A549 (cell line): ENCODE measurements at regions not wholly inside any gene's neighbourhood (a gene's known extent, or its start where the extent isn't known, plus 50 kb on each side); places are given as distances from the start of the nearest gene placed in this dataset.

Source experiments
- ATAC-seq, 2 experiments: fragments of 200-7000 bp in 1 of 2; fragments of >200 bp in 1 of 2; cut with Nextera tagmentation in 1 of 2; cut with Tn5 transposase in 1 of 2; 3 replicates each; pipeline versions ENCODE4 v1.8.0 to v1.9.1; 2018 to 2020; ENCODE audit warnings: mild to moderate bottlenecking in 1 of 2, moderate library complexity in 1 of 2
- CTCF ChIA-PET: fragments of 300-600 bp; sonication (Branson Sonifier 250); formaldehyde crosslinking; extraction: SDS; loops from one replicate; lab custom pipeline; 2021; ENCODE audit warnings: antibody characterized with exemption, inconsistent platforms; lab: Yijun Ruan, JAX
- POLR2A ChIA-PET: fragments of 350-600 bp; formaldehyde crosslinking; extraction: SDS; loops from one replicate; lab custom pipeline; 2021; ENCODE audit warnings: antibody characterized with exemption, inconsistent platforms; lab: Yijun Ruan, JAX
- DNase-seq, 2 experiments: peaks; one replicate each; pipeline versions ENCODE4 v3.0.0 to v3.0.0-alpha.2; 2011 to 2016; ENCODE audit warnings: low read depth in 1 of 2, low spot score in 1 of 2
- FAIRE-seq: peaks from 2 replicates; lab custom pipeline; 2011; peaks lifted over from hg19 to GRCh38; lab: Jason Lieb, UNC
- H3K27ac ChIP-seq, 2 experiments: fragments of >200 bp; sonication (Bioruptor Twin); formaldehyde crosslinking; 3 replicates each; pipeline ENCODE4 v1.5.1; 2016 to 2017
- H3K4me1 ChIP-seq: fragments of >200 bp; sonication (Bioruptor Twin); formaldehyde crosslinking; 3 replicates; pipeline ENCODE4 v1.6.1; 2016
- H3K4me2 ChIP-seq: fragments of >200 bp; sonication (Bioruptor Twin); formaldehyde crosslinking; 3 replicates; pipeline ENCODE4 v1.6.1; 2016
- H3K4me3 ChIP-seq: fragments of >200 bp; sonication (Bioruptor Twin); formaldehyde crosslinking; 3 replicates; pipeline ENCODE4 v1.5.1; 2016
- H3K9me3 ChIP-seq: fragments of >200 bp; sonication (Bioruptor Twin); formaldehyde crosslinking; 3 replicates; pipeline ENCODE4 v1.6.1; 2016
- CBX2 ChIP-seq: fragments of 200-600 bp; sonication (generic); IDR thresholded peaks from 2 replicates; pipeline ENCODE4 v1.6.1; 2016; ENCODE audit warnings: low read depth, mild to moderate bottlenecking, borderline replicate concordance
- CBX8 ChIP-seq: fragments of 200-600 bp; sonication (generic); IDR thresholded peaks from 2 replicates; pipeline ENCODE4 v1.6.1; 2016
- CHD2 ChIP-seq: fragments of 150-350 bp; IDR thresholded peaks from 2 replicates; pipeline ENCODE4 v1.6.1; 2014; ENCODE audit warnings: low read length; ENCODE audit not compliant: partially characterized antibody
- ESRRA ChIP-seq: fragments of 150-350 bp; IDR thresholded peaks from 2 replicates; pipeline ENCODE4 v1.6.1; 2014; ENCODE audit warnings: mild to moderate bottlenecking, low read length, borderline replicate concordance
- FOSL2 ChIP-seq, 2 experiments: fragments of 450-650 bp in 1 of 2; fragments of >200 bp in 1 of 2; sonication (Bioruptor Twin) in 1 of 2; formaldehyde crosslinking; IDR thresholded peaks; 2 replicates each; pipeline versions ENCODE4 v1.5.0 to v1.6.1; 2016 to 2020; ENCODE audit warnings: mild to moderate bottlenecking in 1 of 2, moderate library complexity in 1 of 2
- FOXS1 ChIP-seq: fragments of 250-450 bp; sonication (Bioruptor Pico); IDR thresholded peaks from 2 replicates; pipeline ENCODE4 v1.5.0; 2020; ENCODE audit warnings: mild to moderate bottlenecking, moderate library complexity
- HEYL ChIP-seq: fragments of 250-450 bp; sonication (Bioruptor Pico); IDR thresholded peaks from 2 replicates; pipeline ENCODE4 v1.8.0; 2021; ENCODE audit warnings: mild to moderate bottlenecking, moderate library complexity
- HOXB13 ChIP-seq: fragments of 250-450 bp; sonication (Bioruptor Pico); IDR thresholded peaks from 2 replicates; pipeline ENCODE4 v1.5.0; 2020; ENCODE audit warnings: low read depth, mild to moderate bottlenecking, moderate library complexity
- HOXB5 ChIP-seq: fragments of 250-450 bp; sonication (Bioruptor Pico); IDR thresholded peaks from 2 replicates; pipeline ENCODE4 v1.5.0; 2020; ENCODE audit warnings: mild to moderate bottlenecking, moderate library complexity
- JUNB ChIP-seq: fragments of >200 bp; sonication (Bioruptor Twin); formaldehyde crosslinking; IDR thresholded peaks from 2 replicates; pipeline ENCODE4 v1.6.1; 2016
- KDM1A ChIP-seq: fragments of 200-600 bp; sonication (generic); IDR thresholded peaks from 2 replicates; pipeline ENCODE4 v1.6.1; 2016; ENCODE audit warnings: low read depth, mild to moderate bottlenecking
- KDM5A ChIP-seq: fragments of 200-600 bp; sonication (generic); IDR thresholded peaks from 2 replicates; pipeline ENCODE4 v1.6.1; 2016; ENCODE audit warnings: antibody characterized with exemption, mild to moderate bottlenecking
- MAZ ChIP-seq: fragments of 150-350 bp; IDR thresholded peaks from 2 replicates; pipeline ENCODE4 v1.6.1; 2014; ENCODE audit warnings: antibody characterized with exemption, low read depth, low read length, borderline replicate concordance
- NPAS2 ChIP-seq: fragments of 250-450 bp; sonication (Bioruptor Pico); IDR thresholded peaks from 2 replicates; pipeline ENCODE4 v1.8.0; 2022; ENCODE audit warnings: mild to moderate bottlenecking, moderate library complexity, borderline replicate concordance
- POLR2AphosphoS2 ChIP-seq: conservative IDR thresholded peaks from 2 replicates; pipeline ENCODE4 v1.6.1; 2012; ENCODE audit warnings: low read length, improper control_type of control experiment, inconsistent platforms
- RAD21 ChIP-seq, 2 experiments: fragments of >200 bp in 1 of 2; sonication (Bioruptor Twin) in 1 of 2; formaldehyde crosslinking in 1 of 2; IDR thresholded peaks in 1 of 2; conservative IDR thresholded peaks in 1 of 2; 2 replicates in 1 of 2; 3 replicates in 1 of 2; pipeline ENCODE4 v1.6.1; 2012 to 2018; ENCODE audit warnings: inconsistent platforms in 1 of 2
- RCOR1 ChIP-seq: fragments of 150-350 bp; IDR thresholded peaks from 2 replicates; pipeline ENCODE4 v1.6.1; 2014; ENCODE audit warnings: antibody characterized with exemption, low read length, low read depth
- RFX5 ChIP-seq: fragments of 450-650 bp; IDR thresholded peaks from 2 replicates; pipeline ENCODE4 v1.7.1; 2014; ENCODE audit warnings: antibody characterized with exemption, mild to moderate bottlenecking, moderate library complexity
- RNF2 ChIP-seq: fragments of 200-600 bp; sonication (generic); IDR thresholded peaks from 2 replicates; pipeline ENCODE4 v1.6.1; 2016; ENCODE audit warnings: low read depth, mild to moderate bottlenecking, antibody characterized with exemption, moderate library complexity, borderline replicate concordance
- TFCP2L1 ChIP-seq: fragments of 250-450 bp; sonication (Bioruptor Pico); IDR thresholded peaks from 2 replicates; pipeline ENCODE4 v1.5.0; 2021; ENCODE audit warnings: mild to moderate bottlenecking
- ZC3H11A ChIP-seq: fragments of 450-650 bp; IDR thresholded peaks from 2 replicates; pipeline ENCODE4 v1.6.1; 2014; ENCODE audit warnings: antibody characterized with exemption, mild to moderate bottlenecking
- ZFP36 ChIP-seq: fragments of 450-650 bp; IDR thresholded peaks from 2 replicates; pipeline ENCODE4 v1.6.1; 2014; ENCODE audit warnings: borderline replicate concordance; ENCODE audit not compliant: partially characterized antibody
- ZSCAN20 ChIP-seq: fragments of 250-450 bp; sonication (Bioruptor Pico); IDR thresholded peaks from 2 replicates; pipeline ENCODE4 v1.8.0; 2022; ENCODE audit warnings: mild to moderate bottlenecking, moderate library complexity
- WGBS: methylation state at CpG from one replicate; pipeline ENCODE4 v1.1.6; 2017; ENCODE audit errors: missing lambda C conversion rate; 5-methylcytosine and 5-hydroxymethylcytosine counted together
- TF ChIP-seq, protein P1 (sequence below): IDR thresholded peaks from 2 replicates; pipeline ENCODE4 v1.6.1; 2012
- TF ChIP-seq, protein P2 (sequence below): IDR thresholded peaks from 2 replicates; pipeline ENCODE4 v1.6.1; 2012; ENCODE audit warnings: low read depth, borderline replicate concordance
- TF ChIP-seq, protein P3 (sequence below): fragments of >200 bp; sonication (Bioruptor Twin); formaldehyde crosslinking; IDR thresholded peaks from 3 replicates; pipeline ENCODE4 v1.6.1; 2016
- TF ChIP-seq, protein P4 (sequence below): fragments of 450-650 bp; IDR thresholded peaks from 2 replicates; pipeline ENCODE4 v1.6.1; 2014; ENCODE audit warnings: antibody characterized with exemption
- TF ChIP-seq, protein P5 (sequence below): fragments of >200 bp; sonication (Bioruptor Twin); formaldehyde crosslinking; IDR thresholded peaks from 2 replicates; pipeline ENCODE4 v1.6.1; 2016
- TF ChIP-seq, protein P6 (sequence below): IDR thresholded peaks from 2 replicates; pipeline ENCODE4 v1.6.1; 2012
- TF ChIP-seq, protein P7 (sequence below): fragments of >200 bp; sonication (Bioruptor Twin); formaldehyde crosslinking; IDR thresholded peaks from 3 replicates; pipeline ENCODE4 v1.5.1; 2016

DNA sequence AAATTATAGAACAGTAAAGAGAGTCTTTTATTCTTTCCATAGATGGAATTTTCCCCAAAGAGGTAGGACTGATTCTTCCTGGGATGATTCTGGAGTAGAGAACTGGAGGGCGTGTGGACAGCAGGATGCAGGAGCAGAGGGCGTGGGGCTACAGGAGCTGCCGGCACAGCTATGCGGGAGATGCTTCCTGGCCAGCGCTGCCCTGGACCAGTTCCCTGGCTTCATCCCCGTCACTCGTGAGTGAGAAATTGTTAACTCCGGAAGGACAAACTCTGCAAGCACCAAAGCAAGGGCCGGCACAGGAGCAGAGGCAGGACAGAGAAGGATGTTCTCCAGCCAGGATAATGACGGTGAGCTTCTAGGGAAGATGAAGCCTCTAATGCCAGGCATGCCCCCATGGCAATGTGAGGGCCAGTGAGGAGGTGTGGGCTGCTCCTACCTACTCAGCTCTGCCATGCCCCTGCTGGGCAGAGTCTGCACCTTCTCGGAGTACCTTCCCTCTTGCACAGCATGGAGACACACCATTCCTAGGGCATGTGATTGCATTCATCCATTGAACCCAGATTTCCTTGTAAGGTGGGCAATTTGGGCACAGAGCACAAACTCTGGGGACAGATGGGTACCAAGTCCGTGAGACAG is 760.9 kb upstream of the IGFBP3 start:
- FAIRE-seq (no peak), DNase-seq (no peak), ATAC-seq (peak in 1 of 2 experiments; percentile 67; a peak in 4 of 6 replicates)
- 79% methylated on average over 12 of the region's 12 CpGs for WGBS
- no peak overlapping the region for H3K4me3 ChIP-seq
- no peak for TF ChIP-seq FOSL2 (IDR thresholded peaks at IDR 0.05)
- no peak for TF ChIP-seq FOSL2 (CRISPR knock-in tag; IDR thresholded peaks at IDR 0.05)
- TF ChIP-seq, protein P1, sequence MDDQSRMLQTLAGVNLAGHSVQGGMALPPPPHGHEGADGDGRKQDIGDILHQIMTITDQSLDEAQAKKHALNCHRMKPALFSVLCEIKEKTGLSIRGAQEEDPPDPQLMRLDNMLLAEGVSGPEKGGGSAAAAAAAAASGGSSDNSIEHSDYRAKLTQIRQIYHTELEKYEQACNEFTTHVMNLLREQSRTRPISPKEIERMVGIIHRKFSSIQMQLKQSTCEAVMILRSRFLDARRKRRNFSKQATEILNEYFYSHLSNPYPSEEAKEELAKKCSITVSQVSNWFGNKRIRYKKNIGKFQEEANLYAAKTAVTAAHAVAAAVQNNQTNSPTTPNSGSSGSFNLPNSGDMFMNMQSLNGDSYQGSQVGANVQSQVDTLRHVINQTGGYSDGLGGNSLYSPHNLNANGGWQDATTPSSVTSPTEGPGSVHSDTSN: no peak
- no peak for TF ChIP-seq POLR2AphosphoS2
- TF ChIP-seq, protein P2, sequence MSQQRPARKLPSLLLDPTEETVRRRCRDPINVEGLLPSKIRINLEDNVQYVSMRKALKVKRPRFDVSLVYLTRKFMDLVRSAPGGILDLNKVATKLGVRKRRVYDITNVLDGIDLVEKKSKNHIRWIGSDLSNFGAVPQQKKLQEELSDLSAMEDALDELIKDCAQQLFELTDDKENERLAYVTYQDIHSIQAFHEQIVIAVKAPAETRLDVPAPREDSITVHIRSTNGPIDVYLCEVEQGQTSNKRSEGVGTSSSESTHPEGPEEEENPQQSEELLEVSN: no peak
- no peak for TF ChIP-seq HOXB5 (CRISPR knock-in tag)
- TF ChIP-seq CBX2: no peak
- no peak for TF ChIP-seq ZSCAN20 (CRISPR knock-in tag)
- no peak for TF ChIP-seq ZFP36
- no peak for TF ChIP-seq KDM5A
- no peak for TF ChIP-seq HOXB13 (CRISPR knock-in tag)
- TF ChIP-seq, protein P3, sequence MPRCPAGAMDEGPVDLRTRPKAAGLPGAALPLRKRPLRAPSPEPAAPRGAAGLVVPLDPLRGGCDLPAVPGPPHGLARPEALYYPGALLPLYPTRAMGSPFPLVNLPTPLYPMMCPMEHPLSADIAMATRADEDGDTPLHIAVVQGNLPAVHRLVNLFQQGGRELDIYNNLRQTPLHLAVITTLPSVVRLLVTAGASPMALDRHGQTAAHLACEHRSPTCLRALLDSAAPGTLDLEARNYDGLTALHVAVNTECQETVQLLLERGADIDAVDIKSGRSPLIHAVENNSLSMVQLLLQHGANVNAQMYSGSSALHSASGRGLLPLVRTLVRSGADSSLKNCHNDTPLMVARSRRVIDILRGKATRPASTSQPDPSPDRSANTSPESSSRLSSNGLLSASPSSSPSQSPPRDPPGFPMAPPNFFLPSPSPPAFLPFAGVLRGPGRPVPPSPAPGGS: no peak
- no peak for TF ChIP-seq TFCP2L1 (CRISPR knock-in tag)
- TF ChIP-seq JUNB: no peak
- TF ChIP-seq, protein P4, sequence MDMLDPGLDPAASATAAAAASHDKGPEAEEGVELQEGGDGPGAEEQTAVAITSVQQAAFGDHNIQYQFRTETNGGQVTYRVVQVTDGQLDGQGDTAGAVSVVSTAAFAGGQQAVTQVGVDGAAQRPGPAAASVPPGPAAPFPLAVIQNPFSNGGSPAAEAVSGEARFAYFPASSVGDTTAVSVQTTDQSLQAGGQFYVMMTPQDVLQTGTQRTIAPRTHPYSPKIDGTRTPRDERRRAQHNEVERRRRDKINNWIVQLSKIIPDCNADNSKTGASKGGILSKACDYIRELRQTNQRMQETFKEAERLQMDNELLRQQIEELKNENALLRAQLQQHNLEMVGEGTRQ: no peak
- TF ChIP-seq RAD21 (conservative IDR thresholded peaks at IDR 0.05 in 1 of 2, IDR thresholded peaks at IDR 0.05 in 1 of 2): no peak
- TF ChIP-seq, protein P5, sequence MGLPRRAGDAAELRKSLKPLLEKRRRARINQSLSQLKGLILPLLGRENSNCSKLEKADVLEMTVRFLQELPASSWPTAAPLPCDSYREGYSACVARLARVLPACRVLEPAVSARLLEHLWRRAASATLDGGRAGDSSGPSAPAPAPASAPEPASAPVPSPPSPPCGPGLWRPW: no peak
- TF ChIP-seq FOXS1 (CRISPR knock-in tag): no peak
- TF ChIP-seq MAZ: no peak
- no peak for TF ChIP-seq CHD2
- no peak for TF ChIP-seq RCOR1
- ChIA-PET CTCF (interaction anchor here (0.8 to 2.0 kb wide), 2 partner anchors 47 to 406 kb away, joined by 3 to 6 read pairs; no protein-coding TSS in a partner anchor), POLR2A (no interaction called here)
- H3K27ac ChIP-seq: no peak overlapping the region
- H3K4me1 ChIP-seq: no peaks in the 10 kb centered on the region
- H3K9me3 ChIP-seq: no peaks in the 10 kb centered on the region
- H3K4me2 ChIP-seq: no peak overlapping the region

DNA sequence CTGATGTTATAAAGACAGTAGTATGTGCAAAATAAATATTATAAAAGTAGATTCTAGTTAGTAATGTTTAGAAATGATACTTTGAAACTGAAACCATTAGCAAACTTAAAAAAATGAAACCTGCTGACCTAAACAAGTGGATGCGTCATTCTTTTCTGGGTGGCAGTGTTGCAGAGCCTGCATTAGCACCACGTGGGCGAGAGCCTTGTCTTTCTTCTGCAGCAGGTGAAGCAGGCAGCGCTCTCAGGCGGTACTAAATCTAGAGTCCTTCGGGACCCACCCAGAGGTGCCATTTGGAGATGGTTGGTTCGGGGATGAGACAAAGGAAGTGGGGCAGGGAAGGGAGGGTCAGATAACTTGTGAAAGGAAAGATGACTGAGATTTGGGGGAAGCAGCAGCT is 759.1 kb upstream of the IGFBP3 start:
- no peak for FAIRE-seq
- Histone ChIP-seq H3K4me3 (no peak overlapping the region), H3K9me3 (no peaks in the 10 kb centered on the region), H3K4me2 (no peak overlapping the region), H3K4me1 (no peaks in the 10 kb centered on the region), H3K27ac (no peak overlapping the region)
- TF ChIP-seq KDM1A (no peak), HOXB13 (CRISPR knock-in tag) (no peak), ZC3H11A (no peak), MAZ (no peak), TFCP2L1 (CRISPR knock-in tag) (no peak), HEYL (CRISPR knock-in tag) (no peak), RNF2 (no peak), RFX5 (no peak), NPAS2 (CRISPR knock-in tag) (no peak), CBX8 (no peak), ESRRA (no peak)
- TF ChIP-seq, protein P6, sequence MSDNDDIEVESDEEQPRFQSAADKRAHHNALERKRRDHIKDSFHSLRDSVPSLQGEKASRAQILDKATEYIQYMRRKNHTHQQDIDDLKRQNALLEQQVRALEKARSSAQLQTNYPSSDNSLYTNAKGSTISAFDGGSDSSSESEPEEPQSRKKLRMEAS: no peak
- TF ChIP-seq, protein P2: no peak
- TF ChIP-seq, protein P7, sequence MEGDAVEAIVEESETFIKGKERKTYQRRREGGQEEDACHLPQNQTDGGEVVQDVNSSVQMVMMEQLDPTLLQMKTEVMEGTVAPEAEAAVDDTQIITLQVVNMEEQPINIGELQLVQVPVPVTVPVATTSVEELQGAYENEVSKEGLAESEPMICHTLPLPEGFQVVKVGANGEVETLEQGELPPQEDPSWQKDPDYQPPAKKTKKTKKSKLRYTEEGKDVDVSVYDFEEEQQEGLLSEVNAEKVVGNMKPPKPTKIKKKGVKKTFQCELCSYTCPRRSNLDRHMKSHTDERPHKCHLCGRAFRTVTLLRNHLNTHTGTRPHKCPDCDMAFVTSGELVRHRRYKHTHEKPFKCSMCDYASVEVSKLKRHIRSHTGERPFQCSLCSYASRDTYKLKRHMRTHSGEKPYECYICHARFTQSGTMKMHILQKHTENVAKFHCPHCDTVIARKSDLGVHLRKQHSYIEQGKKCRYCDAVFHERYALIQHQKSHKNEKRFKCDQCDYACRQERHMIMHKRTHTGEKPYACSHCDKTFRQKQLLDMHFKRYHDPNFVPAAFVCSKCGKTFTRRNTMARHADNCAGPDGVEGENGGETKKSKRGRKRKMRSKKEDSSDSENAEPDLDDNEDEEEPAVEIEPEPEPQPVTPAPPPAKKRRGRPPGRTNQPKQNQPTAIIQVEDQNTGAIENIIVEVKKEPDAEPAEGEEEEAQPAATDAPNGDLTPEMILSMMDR: no peak
- no peak for ATAC-seq
- ChIA-PET CTCF (no interaction called here), POLR2A (no interaction called here)
- 71% methylated on average over 7 of the region's 7 CpGs for WGBS
- no peak for DNase-seq
